Liver (tissue), 3 donors: ENCODE measurements at regions not wholly inside any gene's neighbourhood (a gene's known extent, or its start where the extent isn't known, plus 50 kb on each side); places are given as distances from the start of the nearest gene placed in this dataset.

ENCODE experiments used
- CTCF ChIP-seq: fragments of 150-350 bp; IDR thresholded peaks from 2 replicates; pipeline ENCODE4 v1.5.1; 2017; ENCODE audit warnings: improper control_type of control experiment, low read depth, low read length; ENCODE audit not compliant: missing input control
- EGR1 ChIP-seq, 2 donors: IDR thresholded peaks; 2 replicates each; pipeline ENCODE4 v1.6.1; 2016 to 2018; ENCODE audit warnings: antibody characterized with exemption in 2 of 2, low read depth in 2 of 2
- HNF4A ChIP-seq, 2 donors: conservative IDR thresholded peaks; 2 replicates each; pipeline ENCODE4 v1.6.1; 2016; ENCODE audit warnings: antibody characterized with exemption in 2 of 2, mild to moderate bottlenecking in 2 of 2
- MAX ChIP-seq: IDR thresholded peaks from 2 replicates; pipeline ENCODE4 v1.6.1; 2016; ENCODE audit warnings: antibody characterized with exemption
- REST ChIP-seq: IDR thresholded peaks from 2 replicates; pipeline ENCODE4 v1.6.1; 2016; ENCODE audit warnings: antibody characterized with exemption, mild to moderate bottlenecking
- TF ChIP-seq, protein P1 (sequence below): IDR thresholded peaks from 2 replicates; pipeline ENCODE4 v1.6.1; 2016; ENCODE audit warnings: antibody characterized with exemption
- donor health status: healthy.
- donor health status: healthy.

DNA sequence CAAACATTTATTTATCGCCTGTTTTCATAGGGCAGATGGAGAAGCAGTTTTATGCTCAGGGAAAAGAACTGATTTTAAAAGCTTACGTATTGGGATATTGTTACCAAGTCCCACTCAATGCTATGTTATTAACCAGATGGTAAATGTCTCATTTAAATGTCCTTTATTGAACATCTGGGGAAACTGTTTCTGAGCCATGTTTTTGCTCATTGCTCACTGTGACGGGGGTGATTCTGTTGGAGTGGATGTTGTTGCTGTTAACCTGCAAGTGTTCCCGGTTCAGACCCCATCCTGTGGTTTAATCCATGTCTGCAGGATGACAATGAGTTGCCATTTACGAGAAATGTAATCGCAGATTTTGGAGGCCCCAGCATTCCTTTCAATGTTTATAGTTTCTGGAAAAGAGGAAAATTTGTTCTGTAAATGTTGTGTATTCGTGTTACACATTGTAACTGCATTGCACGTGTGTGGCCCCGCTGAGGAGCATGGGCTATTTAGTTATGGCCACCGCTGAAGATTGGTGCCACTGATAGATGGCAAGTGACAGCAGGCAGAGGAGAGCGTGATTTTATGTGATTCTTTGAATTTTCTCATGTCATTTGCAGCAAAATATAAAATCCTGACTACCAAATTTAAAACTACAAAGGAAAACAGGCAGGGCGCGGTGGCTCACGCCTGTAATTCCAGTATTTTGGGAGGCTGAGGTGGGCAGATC lies 174.8 kb upstream of the COPS8 start:
- TF ChIP-seq CTCF (no peak), EGR1 (IDR thresholded peaks at IDR 0.05; ENCODE audit: low read depth in 2 of 2) (no peak), REST (no peak), HNF4A (conservative IDR thresholded peaks at IDR 0.05) (no peak), MAX (no peak)
- TF ChIP-seq, protein P1, sequence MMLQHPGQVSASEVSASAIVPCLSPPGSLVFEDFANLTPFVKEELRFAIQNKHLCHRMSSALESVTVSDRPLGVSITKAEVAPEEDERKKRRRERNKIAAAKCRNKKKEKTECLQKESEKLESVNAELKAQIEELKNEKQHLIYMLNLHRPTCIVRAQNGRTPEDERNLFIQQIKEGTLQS = no peak
